K562 (cell line): ENCODE measurements at regions not wholly inside any gene's neighbourhood (a gene's known extent, or its start where the extent isn't known, plus 50 kb on each side); places are given as distances from the start of the nearest gene placed in this dataset.

Experiments
- CBFB ChIP-seq: sonication (generic); formaldehyde crosslinking; IDR thresholded peaks from 2 replicates; pipeline ENCODE4 v1.4.0; 2020; ENCODE audit warnings: mild to moderate bottlenecking, missing genetic modification reagents
- CHD2 ChIP-seq: IDR thresholded peaks from 2 replicates; pipeline ENCODE4 v1.6.1; 2011; ENCODE audit warnings: low read depth, low read length
- CTCF ChIP-seq, 3 experiments: IDR thresholded peaks in 2 of 3; conservative IDR thresholded peaks in 1 of 3; 2 replicates each; pipeline ENCODE4 v1.5.1; 2011 to 2012; ENCODE audit warnings: low read length in 3 of 3, mild to moderate bottlenecking in 3 of 3, control low read depth in 2 of 3, improper control_type of control experiment in 1 of 3, inconsistent platforms in 1 of 3, low read depth in 1 of 3, mixed read lengths in 1 of 3, moderate library complexity in 1 of 3; ENCODE audit not compliant: insufficient read depth in 2 of 3
- ELK1 ChIP-seq: sonication (generic); formaldehyde crosslinking; IDR thresholded peaks from 2 replicates; pipeline ENCODE4 v1.8.1; 2022; ENCODE audit warnings: missing genetic modification reagents
- FOXK2 ChIP-seq, 2 experiments: fragments of 450-650 bp; IDR thresholded peaks in 1 of 2; conservative IDR thresholded peaks in 1 of 2; 2 replicates each; pipeline ENCODE4 v1.6.1; 2016; ENCODE audit warnings: low read depth in 2 of 2, mild to moderate bottlenecking in 1 of 2
- GABPA ChIP-seq: fragments of 200-800 bp; sonication (Bioruptor generic); conservative IDR thresholded peaks from 2 replicates; pipeline ENCODE4 v1.6.1; 2016; ENCODE audit warnings: low read depth, missing genetic modification characterization, missing compliant biosample characterization
- HSF4 ChIP-seq: fragments of 250-450 bp; sonication (Bioruptor Pico); IDR thresholded peaks from 2 replicates; pipeline ENCODE4 v2.1.2; 2022; ENCODE audit warnings: mild to moderate bottlenecking, moderate library complexity, borderline replicate concordance
- MAX ChIP-seq: sonication (generic); formaldehyde crosslinking; IDR thresholded peaks from 2 replicates; pipeline ENCODE4 v1.9.0; 2022; ENCODE audit warnings: mild to moderate bottlenecking, missing genetic modification reagents
- TARDBP ChIP-seq: fragments of 450-650 bp; IDR thresholded peaks from 2 replicates; pipeline ENCODE4 v1.6.1; 2016
- TRIM24 ChIP-seq, 2 experiments: fragments of 450-650 bp; IDR thresholded peaks; 2 replicates each; pipeline ENCODE4 v1.6.1; 2016
- WHSC1 ChIP-seq: IDR thresholded peaks from one replicate; pipeline ENCODE4 v1.6.1; 2012; ENCODE audit warnings: low read length, control low read depth, inconsistent platforms
- ZC3H4 ChIP-seq: sonication (generic); formaldehyde crosslinking; IDR thresholded peaks from 2 replicates; pipeline ENCODE4 v1.9.0; 2021; ENCODE audit warnings: missing genetic modification reagents, borderline replicate concordance
- ZNF184 ChIP-seq: sonication (generic); formaldehyde crosslinking; IDR thresholded peaks from 2 replicates; pipeline ENCODE4 v1.5.0; 2020; ENCODE audit warnings: missing genetic modification reagents

GRCh38 chr13:64639206-64639605 is 2590.9 kb downstream of the PCDH9 start:
- TF ChIP-seq ZNF184 (CRISPR knock-in tag) = no peak
- no peak for TF ChIP-seq MAX (CRISPR knock-in tag)
- TF ChIP-seq TRIM24 (IDR thresholded peaks at IDR 0.05) = no peak
- TF ChIP-seq ELK1 = no peak
- TF ChIP-seq ZC3H4 (CRISPR knock-in tag) = no peak
- no peak for TF ChIP-seq HSF4
- no peak for TF ChIP-seq CTCF (IDR thresholded peaks at IDR 0.05 in 2 of 3, conservative IDR thresholded peaks at IDR 0.05 in 1 of 3; ENCODE audit: insufficient read depth in 2 of 3, low read depth in 1 of 3, low read length in 3 of 3)
- no peak for TF ChIP-seq GABPA (tag)
- TF ChIP-seq CBFB (CRISPR knock-in tag) = no peak
- no peak for TF ChIP-seq FOXK2 (conservative IDR thresholded peaks at IDR 0.05 in 1 of 2, IDR thresholded peaks at IDR 0.05 in 1 of 2; ENCODE audit: low read depth in 2 of 2)
- TF ChIP-seq WHSC1 = no peak
- TF ChIP-seq TARDBP = no peak
- no peak for TF ChIP-seq CHD2
